IPS DF 19.7 (cell line): ENCODE measurements at regions not wholly inside any gene's neighbourhood (a gene's known extent, or its start where the extent isn't known, plus 50 kb on each side); places are given as distances from the start of the nearest gene placed in this dataset.

Source experiments
- DNase-seq: peaks from one replicate; pipeline ENCODE4 v3.0.0-alpha.2; 2013; ENCODE audit warnings: low read depth, low spot score

GRCh38 chr5:8905021-8905420, 640.9 kb downstream of the SEMA5A start:
- DNase-seq = no peak

- DNase-seq = no peak
Measured at GRCh38 chr5:8906303-8906967, 639.4 kb downstream of the SEMA5A start.

GRCh38 chr5:8907168-8907868, 638.6 kb downstream of the SEMA5A start:
- DNase-seq = no peak

GRCh38 chr5:8908055-8908683, 637.7 kb downstream of the SEMA5A start:
- DNase-seq = peak; percentile 5

GRCh38 chr5:8912106-8912505, 633.8 kb downstream of the SEMA5A start:
- no peak for DNase-seq

- no peak for DNase-seq
Measured at GRCh38 chr5:8913522-8913921, 632.4 kb downstream of the SEMA5A start.

- DNase-seq = no peak
Measured at GRCh38 chr5:8919096-8919495, 626.8 kb downstream of the SEMA5A start.

- DNase-seq = no peak
Measured at GRCh38 chr5:8923526-8923925, 622.3 kb downstream of the SEMA5A start.

- DNase-seq = no peak
Measured at GRCh38 chr5:8924054-8924793, 621.7 kb downstream of the SEMA5A start.

GRCh38 chr5:8930021-8930420, 615.9 kb downstream of the SEMA5A start:
- no peak for DNase-seq

- DNase-seq = no peak
Measured at GRCh38 chr5:8934455-8934854, 611.4 kb downstream of the SEMA5A start.

- DNase-seq = no peak
Measured at GRCh38 chr5:8940934-8941333, 604.9 kb downstream of the SEMA5A start.

- DNase-seq = no peak
Measured at GRCh38 chr5:8943301-8943700, 602.6 kb downstream of the SEMA5A start.

GRCh38 chr5:8944005-8944404, 601.9 kb downstream of the SEMA5A start:
- DNase-seq = no peak

- DNase-seq = no peak
Measured at GRCh38 chr5:8945972-8946371, 599.9 kb downstream of the SEMA5A start.

- no peak for DNase-seq
Measured at GRCh38 chr5:8949908-8950307, 596.0 kb downstream of the SEMA5A start.

GRCh38 chr5:8952147-8952546, 593.7 kb downstream of the SEMA5A start:
- no peak for DNase-seq

- no peak for DNase-seq
Measured at GRCh38 chr5:8953016-8953415, 592.9 kb downstream of the SEMA5A start.

- no peak for DNase-seq
Measured at GRCh38 chr5:8953911-8954438, 591.9 kb downstream of the SEMA5A start.

- no peak for DNase-seq
Measured at GRCh38 chr5:8954801-8955200, 591.1 kb downstream of the SEMA5A start.

- no peak for DNase-seq
Measured at GRCh38 chr5:8956659-8957058, 589.2 kb downstream of the SEMA5A start.

GRCh38 chr5:8958602-8959001, 587.3 kb downstream of the SEMA5A start:
- DNase-seq = no peak
